SK-MEL-5 (cell line): ENCODE measurements at regions not wholly inside any gene's neighbourhood (a gene's known extent, or its start where the extent isn't known, plus 50 kb on each side); places are given as distances from the start of the nearest gene placed in this dataset.
"Not testable (repeated sequence)": the region's sequence is repeated elsewhere in the genome, so short reads cannot be mapped to it uniquely, and the experiment has no call there.

Experiments used
- DNase-seq: peaks from one replicate; pipeline ENCODE4 v3.0.0-alpha.2; 2016; ENCODE audit warnings: low read depth, low spot score
- in situ Hi-C: cut with HindIII; loops from 2 replicates; pipeline ENCODE4 v1.10.0; 2016; ENCODE audit warnings: low sequenced_read_pairs, high pct_unique_total_duplicates, low pct_unique_long_range_greater_than_20kb

GRCh38 chr5:78726571-78726970 lies 78.0 kb upstream of the LHFPL2 start:
- in situ Hi-C loops = no loop called here
- no peak for DNase-seq

- in situ Hi-C loops = no loop called here
- DNase-seq = no peak
These were observed 77.4 kb upstream of the LHFPL2 start for GRCh38 chr5:78726003-78726402.

- no peak for DNase-seq
- in situ Hi-C loops = no loop called here
These were observed 75.5 kb upstream of the LHFPL2 start for GRCh38 chr5:78724061-78724460.

- DNase-seq = no peak
- in situ Hi-C loops = no loop called here
These were observed 72.4 kb upstream of the LHFPL2 start for GRCh38 chr5:78720997-78721396.

- peak; percentile 29 for DNase-seq
- in situ Hi-C loops = no loop called here
These were observed 71.8 kb upstream of the LHFPL2 start for GRCh38 chr5:78720227-78720985.

- in situ Hi-C loops = no loop called here
These were observed 71.1 kb upstream of the LHFPL2 start for GRCh38 chr5:78719504-78720219.

GRCh38 chr5:78718824-78719223 lies 70.3 kb upstream of the LHFPL2 start:
- in situ Hi-C loops = no loop called here

More at GRCh38 chr5:78719504-78720219, 71.1 kb upstream of the LHFPL2 start:
- no peak for DNase-seq

GRCh38 chr5:78717674-78718584 lies 69.4 kb upstream of the LHFPL2 start:
- in situ Hi-C loops = no loop called here
- no peak for DNase-seq

More at GRCh38 chr5:78718824-78719223, 70.3 kb upstream of the LHFPL2 start:
- no peak for DNase-seq

GRCh38 chr5:78716206-78716605 lies 67.6 kb upstream of the LHFPL2 start:
- DNase-seq = no peak
- in situ Hi-C loops = no loop called here

- DNase-seq = not testable (repeated sequence)
These were observed 66.8 kb upstream of the LHFPL2 start for GRCh38 chr5:78715351-78715750.

GRCh38 chr5:78711670-78712069 lies 63.1 kb upstream of the LHFPL2 start:
- DNase-seq, in situ Hi-C loops: not testable (repeated sequence)

More at GRCh38 chr5:78715351-78715750, 66.8 kb upstream of the LHFPL2 start:
- in situ Hi-C loops = not testable (repeated sequence)

- in situ Hi-C loops = not testable (repeated sequence)
These were observed 61.3 kb upstream of the LHFPL2 start for GRCh38 chr5:78709729-78710430.

GRCh38 chr5:78706825-78707224 lies 58.3 kb upstream of the LHFPL2 start:
- DNase-seq = no peak
- in situ Hi-C loops = no loop called here

More at GRCh38 chr5:78709729-78710430, 61.3 kb upstream of the LHFPL2 start:
- not testable (repeated sequence) for DNase-seq

- DNase-seq = no peak
- in situ Hi-C loops = no loop called here
These were observed 57.8 kb upstream of the LHFPL2 start for GRCh38 chr5:78706381-78706780.

- DNase-seq = no peak
- in situ Hi-C loops = no loop called here
These were observed 57.3 kb upstream of the LHFPL2 start for GRCh38 chr5:78705826-78706225.

- in situ Hi-C loops = no loop called here
- no peak for DNase-seq
These were observed 53.3 kb upstream of the LHFPL2 start for GRCh38 chr5:78701795-78702410.

- in situ Hi-C loops = no loop called here
- DNase-seq = peak; percentile 99
These were observed 51.1 kb upstream of the LHFPL2 start for GRCh38 chr5:78699552-78700153.
